ENCODE measurements at regions not wholly inside any gene's neighbourhood (a gene's known extent, or its start where the extent isn't known, plus 50 kb on each side); places are given as distances from the start of the nearest gene placed in this dataset.

DNA sequence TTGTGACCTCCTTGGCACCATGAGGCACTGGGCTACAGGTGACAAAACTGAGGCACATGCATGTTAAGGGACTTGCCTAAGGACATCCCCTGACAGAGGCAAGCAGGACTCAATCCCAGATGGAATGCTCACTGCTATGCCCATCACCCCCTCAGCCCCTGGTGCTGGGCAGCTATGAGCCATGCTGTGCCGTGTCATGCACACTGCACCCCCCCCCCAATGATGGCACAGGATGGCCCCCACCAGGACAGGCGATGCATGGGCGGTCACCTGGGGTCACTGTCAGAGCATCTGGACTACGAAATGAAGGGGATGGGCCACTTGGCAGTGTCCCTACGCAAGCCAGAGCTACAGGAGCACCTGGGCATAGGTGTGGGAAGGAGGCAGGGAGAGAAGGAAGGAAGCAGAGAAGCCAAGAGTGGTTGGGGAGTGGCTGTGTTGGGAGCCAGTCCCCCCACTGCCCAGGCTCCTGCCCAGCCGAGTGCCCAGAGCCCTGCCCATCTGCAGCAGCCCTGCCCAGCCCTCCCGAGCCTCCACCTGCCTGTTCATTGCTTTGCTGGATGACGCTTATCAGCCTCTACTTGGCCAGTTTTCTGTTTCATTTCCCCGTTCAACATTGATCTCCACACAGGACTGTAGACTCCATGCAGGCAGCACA, 84.9 kb upstream of the DIO3 start:
- Histone ChIP-seq H3K4me1 (ENCODE audit: insufficient read depth, low read length) (peaks cover 40% of the 10 kb centered on the region), H3K79me2 (ENCODE audit: insufficient read depth, low read length) (no peaks in the 10 kb centered on the region), H3K27ac (ENCODE audit: extremely low read length, insufficient read depth, low read length) (no peak overlapping the region), H3K27me3 (ENCODE audit: control insufficient read depth in 1 of 2, insufficient read depth in 2 of 2, low read length in 2 of 2) (peaks cover 1 to 11% of the 10 kb centered on the region in 2 experiments; a peak in 4 of 5 replicates), H2AFZ (ENCODE audit: low read length) (no peak overlapping the region), H4K20me1 (ENCODE audit: insufficient read depth, low read length) (no peaks in the 10 kb centered on the region), H3K9ac (ENCODE audit: insufficient read depth, low read depth, low read length) (no peak overlapping the region), H3K36me3 (replicated peaks in 1 of 2; ENCODE audit: control insufficient read depth in 1 of 2, insufficient read depth in 2 of 2, low read length in 2 of 2) (no peaks in the 10 kb centered on the region), H3K9me3 (ENCODE audit: low read length) (no peaks in the 10 kb centered on the region), H3K4me2 (ENCODE audit: low read depth, low read length) (no peak overlapping the region), H3K4me3 (replicated peaks in 1 of 3; ENCODE audit: insufficient read depth in 1 of 3, low read depth in 2 of 3, low read length in 3 of 3) (no peak overlapping the region)
- 50% methylated on average over 8 of the region's 9 CpGs for WGBS (ENCODE audit: low lambda C conversion rate)
- CTCF ChIA-PET (ENCODE audit: low intra/inter-chr PET ratio, low total read pairs), result no interaction called here
- POLR2A ChIA-PET, result no interaction called here
- in situ Hi-C loops (cut with HindIII; ENCODE audit: extremely low pct_ligation_motif_present, low pct_unique_long_range_greater_than_20kb), result no loop called here
- DNase-seq (ENCODE audit: low spot score), result no peak
- TF ChIP-seq SALL2 (CRISPR knock-in tag; IDR thresholded peaks at IDR 0.05), result 0 out of 2 replicates have a peak, but pooled peaks have one; percentile 30
- no peak for TF ChIP-seq HOXA5 (CRISPR knock-in tag; IDR thresholded peaks at IDR 0.05)
- ATAC-seq, result no peak; the same call in 2 of the 3 replicates
- no TSS peak for BruUV-seq (replicated peaks)
- intact Hi-C loops (cut with micrococcal nuclease; ENCODE audit: unreplicated experiment), result no loop called here
- no peak for FAIRE-seq

DNA sequence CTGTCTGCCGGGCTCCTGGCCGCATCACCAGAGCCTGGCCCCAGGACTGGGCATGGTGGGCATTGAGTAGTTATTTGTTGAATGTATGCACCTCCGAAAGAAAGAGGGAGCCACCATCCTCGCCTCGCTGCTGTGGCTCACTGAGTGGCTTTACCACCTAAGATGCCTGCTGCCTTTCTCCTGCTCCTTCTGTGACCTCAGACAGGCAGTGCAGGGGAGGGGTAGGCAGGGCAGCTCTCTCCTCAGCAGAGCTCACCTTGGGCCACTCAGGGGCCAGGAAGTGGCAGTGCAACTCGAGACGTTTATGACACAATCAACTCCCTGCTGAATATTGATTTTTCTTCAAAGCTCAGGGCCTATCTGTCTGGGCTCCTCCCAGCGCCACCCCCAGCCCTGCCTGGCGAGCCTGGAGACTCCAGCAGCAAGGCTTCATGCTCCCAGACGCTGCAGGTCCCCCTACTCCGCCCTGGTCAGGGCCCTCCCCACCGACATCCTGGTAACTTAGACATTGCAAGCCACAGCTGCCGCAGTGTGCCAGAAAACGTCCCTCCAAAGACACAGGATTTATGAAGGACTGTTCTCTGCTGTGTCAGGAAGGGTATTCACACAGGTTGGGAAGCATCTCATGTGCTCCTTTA, 84.3 kb upstream of the DIO3 start:
- no TSS peak for BruUV-seq (replicated peaks)
- intact Hi-C loops (cut with micrococcal nuclease; ENCODE audit: unreplicated experiment) (no loop called here), in situ Hi-C loops (cut with HindIII; ENCODE audit: extremely low pct_ligation_motif_present, low pct_unique_long_range_greater_than_20kb) (no loop called here)
- CTCF ChIA-PET (ENCODE audit: low intra/inter-chr PET ratio, low total read pairs), result no interaction called here
- Histone ChIP-seq H2AFZ (ENCODE audit: low read length) (no peak overlapping the region), H3K9ac (ENCODE audit: insufficient read depth, low read depth, low read length) (no peak overlapping the region), H3K79me2 (ENCODE audit: insufficient read depth, low read length) (no peaks in the 10 kb centered on the region), H3K36me3 (replicated peaks in 1 of 2; ENCODE audit: control insufficient read depth in 1 of 2, insufficient read depth in 2 of 2, low read length in 2 of 2) (no peaks in the 10 kb centered on the region), H3K4me2 (ENCODE audit: low read depth, low read length) (no peak overlapping the region), H4K20me1 (ENCODE audit: insufficient read depth, low read length) (no peaks in the 10 kb centered on the region), H3K9me3 (ENCODE audit: low read length) (no peaks in the 10 kb centered on the region), H3K27me3 (ENCODE audit: control insufficient read depth in 1 of 2, insufficient read depth in 2 of 2, low read length in 2 of 2) (peaks cover 1 to 16% of the 10 kb centered on the region in 2 experiments; a peak in 4 of 5 replicates), H3K27ac (ENCODE audit: extremely low read length, insufficient read depth, low read length) (no peak overlapping the region), H3K4me1 (ENCODE audit: insufficient read depth, low read length) (peaks cover 42% of the 10 kb centered on the region), H3K4me3 (replicated peaks in 1 of 3; ENCODE audit: insufficient read depth in 1 of 3, low read depth in 2 of 3, low read length in 3 of 3) (no peak overlapping the region)
- 18% methylated on average over 10 of the region's 14 CpGs for WGBS (ENCODE audit: low lambda C conversion rate)
- DNase-seq (ENCODE audit: low spot score) (peak; percentile 49), FAIRE-seq (no peak), ATAC-seq (peak; percentile 77)
- POLR2A ChIA-PET, result no interaction called here
- TF ChIP-seq, protein P1, sequence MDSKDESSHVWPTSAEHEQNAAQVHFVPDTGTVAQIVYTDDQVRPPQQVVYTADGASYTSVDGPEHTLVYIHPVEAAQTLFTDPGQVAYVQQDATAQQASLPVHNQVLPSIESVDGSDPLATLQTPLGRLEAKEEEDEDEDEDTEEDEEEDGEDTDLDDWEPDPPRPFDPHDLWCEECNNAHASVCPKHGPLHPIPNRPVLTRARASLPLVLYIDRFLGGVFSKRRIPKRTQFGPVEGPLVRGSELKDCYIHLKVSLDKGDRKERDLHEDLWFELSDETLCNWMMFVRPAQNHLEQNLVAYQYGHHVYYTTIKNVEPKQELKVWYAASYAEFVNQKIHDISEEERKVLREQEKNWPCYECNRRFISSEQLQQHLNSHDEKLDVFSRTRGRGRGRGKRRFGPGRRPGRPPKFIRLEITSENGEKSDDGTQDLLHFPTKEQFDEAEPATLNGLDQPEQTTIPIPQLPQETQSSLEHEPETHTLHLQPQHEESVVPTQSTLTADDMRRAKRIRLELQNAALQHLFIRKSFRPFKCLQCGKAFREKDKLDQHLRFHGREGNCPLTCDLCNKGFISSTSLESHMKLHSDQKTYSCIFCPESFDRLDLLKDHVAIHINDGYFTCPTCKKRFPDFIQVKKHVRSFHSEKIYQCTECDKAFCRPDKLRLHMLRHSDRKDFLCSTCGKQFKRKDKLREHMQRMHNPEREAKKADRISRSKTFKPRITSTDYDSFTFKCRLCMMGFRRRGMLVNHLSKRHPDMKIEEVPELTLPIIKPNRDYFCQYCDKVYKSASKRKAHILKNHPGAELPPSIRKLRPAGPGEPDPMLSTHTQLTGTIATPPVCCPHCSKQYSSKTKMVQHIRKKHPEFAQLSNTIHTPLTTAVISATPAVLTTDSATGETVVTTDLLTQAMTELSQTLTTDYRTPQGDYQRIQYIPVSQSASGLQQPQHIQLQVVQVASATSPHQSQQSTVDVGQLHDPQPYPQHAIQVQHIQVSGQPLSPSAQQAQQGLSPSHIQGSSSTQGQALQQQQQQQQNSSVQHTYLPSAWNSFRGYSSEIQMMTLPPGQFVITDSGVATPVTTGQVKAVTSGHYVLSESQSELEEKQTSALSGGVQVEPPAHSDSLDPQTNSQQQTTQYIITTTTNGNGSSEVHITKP (CRISPR knock-in tag; IDR thresholded peaks at IDR 0.05; ENCODE audit: low read depth), result no peak
- peak; percentile 71 for TF ChIP-seq RXRB (CRISPR knock-in tag; IDR thresholded peaks at IDR 0.05; ENCODE audit: borderline replicate concordance)
- TF ChIP-seq ZNF333 (CRISPR knock-in tag; IDR thresholded peaks at IDR 0.05; ENCODE audit: borderline replicate concordance), result no peak
- TF ChIP-seq ATAD3A (CRISPR knock-in tag; IDR thresholded peaks at IDR 0.05), result no peak
- TF ChIP-seq ONECUT2 (CRISPR knock-in tag; IDR thresholded peaks at IDR 0.05), result peak; percentile 97
- TF ChIP-seq ZNF282 (IDR thresholded peaks at IDR 0.05; ENCODE audit: partially characterized antibody), result no peak
- TF ChIP-seq ZNF781 (CRISPR knock-in tag; IDR thresholded peaks at IDR 0.05; ENCODE audit: borderline replicate concordance, not compliant biosample characterization), result no peak
- no peak for TF ChIP-seq RAD21 (CRISPR knock-in tag; IDR thresholded peaks at IDR 0.05)
- 0 out of 2 replicates have a peak, but pooled peaks have one; percentile 37 for TF ChIP-seq PHF21A (CRISPR knock-in tag; IDR thresholded peaks at IDR 0.05)
- TF ChIP-seq, protein P2, sequence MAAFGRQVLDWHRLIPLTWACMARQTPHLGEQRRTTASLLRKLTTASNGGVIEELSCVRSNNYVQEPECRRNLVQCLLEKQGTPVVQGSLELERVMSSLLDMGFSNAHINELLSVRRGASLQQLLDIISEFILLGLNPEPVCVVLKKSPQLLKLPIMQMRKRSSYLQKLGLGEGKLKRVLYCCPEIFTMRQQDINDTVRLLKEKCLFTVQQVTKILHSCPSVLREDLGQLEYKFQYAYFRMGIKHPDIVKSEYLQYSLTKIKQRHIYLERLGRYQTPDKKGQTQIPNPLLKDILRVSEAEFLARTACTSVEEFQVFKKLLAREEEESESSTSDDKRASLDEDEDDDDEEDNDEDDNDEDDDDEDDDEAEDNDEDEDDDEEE (CRISPR knock-in tag; IDR thresholded peaks at IDR 0.05), result no peak
- no peak for TF ChIP-seq ZIK1 (CRISPR knock-in tag; IDR thresholded peaks at IDR 0.05; ENCODE audit: borderline replicate concordance, low read depth)
